ENCODE measurements at regions not wholly inside any gene's neighbourhood (a gene's known extent, or its start where the extent isn't known, plus 50 kb on each side); places are given as distances from the start of the nearest gene placed in this dataset.

GRCh38 chrX:123087326-123087725 lies 96.8 kb upstream of the GRIA3 start:
- ChIA-PET SMC1A (ENCODE audit: uncharacterized antibody, unreplicated experiment) (interaction anchor here (1.4 kb wide), 1 partner anchor 11 kb away, joined by 3 read pairs; no protein-coding TSS in a partner anchor), CTCF (no interaction called here), RAD21 (ENCODE audit: unreplicated experiment) (no interaction called here), POLR2A (no interaction called here)
- no peaks in the 10 kb centered on the region for H3K9me3 ChIP-seq (replicated peaks; ENCODE audit: control insufficient read depth, insufficient read depth, low read length)
- no peak overlapping the region for H3K27ac ChIP-seq (ENCODE audit: control insufficient read depth, insufficient read depth)
- TF ChIP-seq NR2C1 (IDR thresholded peaks at IDR 0.05): no peak
- no peak for TF ChIP-seq HDAC6 (IDR thresholded peaks at IDR 0.05; ENCODE audit: unreplicated experiment)
- TF ChIP-seq ZNF592 (IDR thresholded peaks at IDR 0.05): no peak
- no peak for TF ChIP-seq SP1 (IDR thresholded peaks at IDR 0.05; ENCODE audit: low read depth, low read length)
- TF ChIP-seq RCOR1 (conservative IDR thresholded peaks at IDR 0.05; ENCODE audit: low read depth, low read length): no peak
- no peak for TF ChIP-seq MYB (IDR thresholded peaks at IDR 0.05; ENCODE audit: borderline replicate concordance, low read depth, low read length)
- TF ChIP-seq PAX5 (IDR thresholded peaks at IDR 0.05; ENCODE audit: borderline replicate concordance, low read depth, low read length): no peak
- no peak for TF ChIP-seq SKIL (IDR thresholded peaks at IDR 0.05; ENCODE audit: low read depth, poor library complexity, severe bottlenecking)
- TF ChIP-seq IRF5 (IDR thresholded peaks at IDR 0.05; ENCODE audit: borderline replicate concordance): no peak
- no peak for TF ChIP-seq BHLHE40 (IDR thresholded peaks at IDR 0.05; ENCODE audit: borderline replicate concordance in 1 of 2, low read depth in 2 of 2, low read length in 1 of 2)
- no peak for TF ChIP-seq GABPA (IDR thresholded peaks at IDR 0.05; ENCODE audit: low read depth)
- no peak for TF ChIP-seq GATAD2B (conservative IDR thresholded peaks at IDR 0.05; ENCODE audit: low read depth)
- TF ChIP-seq STAT1 (conservative IDR thresholded peaks at IDR 0.05): no peak
- no peak for TF ChIP-seq ASH2L (IDR thresholded peaks at IDR 0.05; ENCODE audit: borderline replicate concordance, low read depth)
- TF ChIP-seq BRCA1 (IDR thresholded peaks at IDR 0.05; ENCODE audit: low read depth, low read length): no peak
- TF ChIP-seq EGR1 (IDR thresholded peaks at IDR 0.05; ENCODE audit: borderline replicate concordance in 1 of 2, low read depth in 2 of 2, low read length in 2 of 2): no peak
- TF ChIP-seq RAD21 (IDR thresholded peaks at IDR 0.05; ENCODE audit: insufficient read depth, low read depth, low read length): no peak
- no peak for ATAC-seq
- H3K36me3 ChIP-seq (ENCODE audit: control insufficient read depth in 2 of 2, insufficient read depth in 2 of 2, low read length in 1 of 2): no peaks in the 10 kb centered on the region
- no peaks in the 10 kb centered on the region for H3K27me3 ChIP-seq (replicated peaks in 1 of 2; ENCODE audit: control insufficient read depth in 2 of 2, insufficient read depth in 2 of 2, low read length in 1 of 2)
- H2AFZ ChIP-seq (ENCODE audit: control insufficient read depth, low read depth, low read length): no peak overlapping the region
- no TSS peak for BruUV-seq (replicated peaks)
- no peak for DNase-seq (ENCODE audit: low read depth, low spot score)
- in situ Hi-C loops (cut with MboI) (no loop called here), intact Hi-C loops (cut with micrococcal nuclease; ENCODE audit: unreplicated experiment) (no loop called here)
- H3K9ac ChIP-seq (ENCODE audit: control insufficient read depth, insufficient read depth, low read length): no peak overlapping the region
- H3K4me3 ChIP-seq: no peak overlapping the region
- no peak overlapping the region for H3K4me2 ChIP-seq (ENCODE audit: control insufficient read depth, insufficient read depth)
- no peaks in the 10 kb centered on the region for H3K4me1 ChIP-seq (ENCODE audit: control insufficient read depth, insufficient read depth, low read length)
- H4K20me1 ChIP-seq (ENCODE audit: control insufficient read depth, insufficient read depth): no peaks in the 10 kb centered on the region
- FAIRE-seq: no peak
- H3K79me2 ChIP-seq (ENCODE audit: control insufficient read depth, insufficient read depth, low read length): no peaks in the 10 kb centered on the region

All from GM12878 (cell line).